GM12875 (cell line): ENCODE measurements at regions not wholly inside any gene's neighbourhood (a gene's known extent, or its start where the extent isn't known, plus 50 kb on each side); places are given as distances from the start of the nearest gene placed in this dataset.

Experiments
- H3K4me3 ChIP-seq: one replicate; pipeline ENCODE4 v1.5.1; 2011; ENCODE audit warnings: low read depth, low read length, control low read depth
- CTCF ChIP-seq: IDR thresholded peaks from 2 replicates; pipeline ENCODE4 v1.5.1; 2011; ENCODE audit warnings: low read depth, mild to moderate bottlenecking, control low read depth, inconsistent platforms, low read length, moderate library complexity, borderline replicate concordance; ENCODE audit not compliant: insufficient read depth

GRCh38 chr2:239676716-239677452, 276.1 kb upstream of the HDAC4 start:
- no peak for TF ChIP-seq CTCF
- H3K4me3 ChIP-seq: no peak overlapping the region

DNA sequence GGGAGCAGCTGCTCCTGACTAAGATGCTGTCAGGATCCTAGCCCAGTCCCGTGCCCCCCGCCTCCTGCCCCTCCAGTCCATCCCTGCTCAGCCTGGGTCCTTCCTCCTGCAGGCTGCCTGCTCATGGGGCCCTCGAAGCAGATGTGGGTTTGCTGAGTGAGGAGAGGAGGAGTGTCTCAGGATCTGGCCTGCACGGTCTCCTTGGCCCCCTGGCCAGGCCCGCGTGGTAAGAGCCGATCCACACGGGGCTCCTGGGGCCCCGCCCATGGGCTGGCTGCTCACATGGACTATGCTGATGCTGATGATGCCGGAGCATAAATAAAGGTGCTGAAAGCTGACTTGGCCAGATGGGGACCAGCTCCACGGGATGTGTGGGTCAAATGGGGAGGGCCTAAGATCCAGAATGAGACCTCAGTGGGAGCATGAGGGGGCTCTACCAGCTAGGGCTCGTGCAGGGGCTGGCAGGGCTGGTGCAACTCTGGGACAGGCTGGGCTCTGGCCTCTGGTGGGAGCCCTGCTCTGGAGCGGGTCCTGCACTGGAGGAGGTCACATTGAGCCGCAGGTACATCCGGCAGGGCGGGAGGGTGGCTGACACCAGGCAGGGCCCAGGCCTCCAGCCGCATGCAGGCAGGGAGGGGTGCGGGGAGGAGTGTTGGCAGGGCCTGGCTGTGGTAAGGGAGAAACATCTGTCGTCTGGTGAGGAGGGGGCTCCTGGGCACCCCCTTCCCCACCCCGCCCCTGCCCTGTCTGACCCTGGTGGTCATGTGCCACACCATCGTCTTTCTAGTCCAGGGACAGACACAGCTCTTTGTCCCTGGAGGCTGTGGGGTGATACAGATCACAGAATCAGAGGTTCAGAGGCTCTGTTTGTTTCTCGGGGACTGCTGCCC, 275.3 kb upstream of the HDAC4 start:
- H3K4me3 ChIP-seq: no peak overlapping the region
- TF ChIP-seq CTCF: no peak

DNA sequence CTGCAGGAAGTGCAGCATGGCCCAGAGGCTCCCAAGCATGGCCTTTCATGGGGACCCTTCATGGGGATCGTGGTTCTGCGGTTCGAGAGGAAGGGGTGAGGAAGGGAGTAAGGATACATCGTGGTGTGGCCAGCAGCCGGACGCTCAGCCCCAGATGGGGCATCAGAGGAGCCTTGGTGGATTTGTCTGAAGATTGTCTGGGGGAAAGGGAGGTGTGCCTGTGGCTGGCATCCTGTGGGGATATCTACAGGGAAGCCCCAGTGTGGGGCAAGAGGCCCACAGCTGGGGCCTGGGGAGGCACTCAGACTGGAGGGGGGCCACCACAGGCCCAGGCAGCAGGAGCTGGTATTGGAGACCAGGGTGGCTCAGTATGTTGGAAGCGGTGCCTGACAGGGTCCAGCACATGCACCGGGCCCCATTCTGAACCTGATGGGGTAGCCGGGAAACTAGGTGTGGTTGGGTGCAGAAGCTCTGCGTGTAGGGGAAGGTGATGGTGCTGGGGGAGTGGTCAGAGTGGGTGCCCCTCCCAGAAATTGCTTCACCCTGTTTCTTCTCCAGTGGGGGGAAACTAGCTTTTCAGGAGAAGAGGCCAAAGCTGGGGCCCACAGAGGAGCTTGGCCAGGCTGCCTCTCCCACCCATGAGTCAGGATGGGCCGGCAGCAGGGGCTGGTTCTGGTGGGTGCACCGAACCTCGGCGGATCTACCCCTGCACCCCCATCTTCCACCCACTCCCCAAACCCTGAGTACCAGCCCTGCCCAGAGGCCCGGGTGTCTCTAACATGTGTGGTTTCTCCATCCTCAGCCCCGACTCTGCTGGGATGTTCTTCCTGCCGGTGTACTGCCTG, 274.4 kb upstream of the HDAC4 start:
- no peak for TF ChIP-seq CTCF
- no peak overlapping the region for H3K4me3 ChIP-seq

DNA sequence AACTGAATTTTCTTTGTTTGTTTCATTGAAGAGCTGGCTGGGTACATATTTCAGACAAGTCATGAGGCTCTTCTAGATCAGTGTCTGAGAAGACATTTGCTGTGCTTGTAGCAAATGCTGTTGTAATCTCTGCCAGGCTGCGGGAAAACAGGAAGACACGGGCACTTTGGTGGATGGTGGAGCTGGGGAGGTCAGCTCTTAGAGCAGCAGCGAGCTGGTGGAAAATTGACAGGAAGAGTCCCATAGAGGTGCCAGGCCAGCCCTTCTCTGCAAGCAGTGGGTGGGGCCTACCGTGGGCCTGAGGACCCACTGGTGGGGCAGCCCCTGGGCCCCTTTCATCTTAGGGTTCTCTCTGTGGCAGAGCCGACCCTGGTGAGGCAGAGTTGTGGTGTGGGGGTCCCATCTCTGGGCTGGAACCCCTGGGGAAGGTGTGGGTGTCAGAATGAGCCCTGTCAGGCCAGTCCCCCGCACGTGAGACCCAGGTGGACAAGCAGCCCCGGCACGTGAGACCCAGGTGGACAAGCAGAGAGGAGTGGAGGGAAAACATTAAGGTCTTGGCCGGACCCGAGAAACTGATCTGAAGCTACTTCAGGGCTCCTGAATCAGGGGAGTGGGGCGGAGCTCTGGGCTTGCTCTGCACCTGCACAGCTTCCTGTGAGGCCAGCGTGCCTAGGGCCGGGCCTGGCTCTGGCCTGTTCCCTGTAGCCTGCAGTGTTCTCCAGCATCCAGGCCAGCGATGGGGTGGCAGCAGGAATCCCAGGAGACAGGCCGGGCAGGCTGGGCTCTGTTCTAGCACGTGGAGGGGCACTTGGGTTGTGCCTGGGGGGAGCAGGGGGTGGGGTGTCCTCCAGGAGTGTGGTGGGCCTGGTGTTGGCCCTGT, 273.5 kb upstream of the HDAC4 start:
- no peak for TF ChIP-seq CTCF
- no peak overlapping the region for H3K4me3 ChIP-seq

GRCh38 chr2:239673641-239674040, 272.8 kb upstream of the HDAC4 start:
- no peak overlapping the region for H3K4me3 ChIP-seq
- TF ChIP-seq CTCF: no peak
